Calu3 (cell line): ENCODE measurements at regions not wholly inside any gene's neighbourhood (a gene's known extent, or its start where the extent isn't known, plus 50 kb on each side); places are given as distances from the start of the nearest gene placed in this dataset.

Source experiments
- BruUV-seq: library from RNA; stranded (reverse); fragments of 400-500 nt; replicated peaks from 2 replicates; lab custom pipeline; 2021; lab: Mats Ljungman, UMichigan
- CTCF ChIA-PET: fragments of 300-600 bp; sonication (Branson Sonifier 250); formaldehyde crosslinking; loops from one replicate; lab custom pipeline; 2022; ENCODE audit warnings: antibody characterized with exemption; lab: Charles Lee
- DNase-seq: peaks from one replicate; pipeline ENCODE4 v3.0.0; 2022
- H3K27ac Mint-ChIP-seq: one replicate; pipeline ENCODE4 v1.8.0; 2022; ENCODE audit warnings: mixed read lengths; ENCODE audit not compliant: unreplicated experiment
- H3K27me3 Mint-ChIP-seq: one replicate; pipeline ENCODE4 v1.8.0; 2022; ENCODE audit warnings: mixed read lengths; ENCODE audit not compliant: unreplicated experiment
- H3K36me3 Mint-ChIP-seq: one replicate; pipeline ENCODE4 v1.8.0; 2022; ENCODE audit warnings: mild to moderate bottlenecking, moderate library complexity, mixed read lengths; ENCODE audit not compliant: insufficient read depth, unreplicated experiment
- H3K4me1 Mint-ChIP-seq: one replicate; pipeline ENCODE4 v1.8.0; 2022; ENCODE audit warnings: mild to moderate bottlenecking, low read depth, mixed read lengths; ENCODE audit not compliant: unreplicated experiment
- H3K4me3 Mint-ChIP-seq: one replicate; pipeline ENCODE4 v1.8.0; 2022; ENCODE audit warnings: mild to moderate bottlenecking, low read depth, moderate library complexity, mixed read lengths; ENCODE audit not compliant: unreplicated experiment
- H3K9me3 Mint-ChIP-seq: one replicate; pipeline ENCODE4 v1.8.0; 2022; ENCODE audit warnings: low read depth, mixed read lengths; ENCODE audit not compliant: unreplicated experiment
- CTCF ChIP-seq: fragments of 200-600 bp; IDR thresholded peaks from one replicate; pipeline ENCODE4 v1.8.0; 2022; ENCODE audit warnings: antibody characterized with exemption; ENCODE audit not compliant: unreplicated experiment
- intact Hi-C: fragments of 100-400 bp; cut with micrococcal nuclease; formaldehyde crosslinking; loops from one replicate; pipeline ENCODE4 v1.10.0; 2022; ENCODE audit not compliant: unreplicated experiment

GRCh38 chr6:19613678-19614077 is 223.5 kb upstream of the ID4 start:
- no peaks in the 10 kb centered on the region for H3K27me3 Mint-ChIP-seq
- no peak for DNase-seq
- no peak overlapping the region for H3K4me3 Mint-ChIP-seq
- no peaks in the 10 kb centered on the region for H3K36me3 Mint-ChIP-seq
- intact Hi-C loops = no loop called here
- no peak for TF ChIP-seq CTCF
- no peaks in the 10 kb centered on the region for H3K4me1 Mint-ChIP-seq
- peaks cover 23% of the 10 kb centered on the region for H3K9me3 Mint-ChIP-seq
- no TSS peak for BruUV-seq
- no peak overlapping the region for H3K27ac Mint-ChIP-seq
- CTCF ChIA-PET = no interaction called here

GRCh38 chr6:19616022-19616421 is 221.1 kb upstream of the ID4 start:
- no peak for TF ChIP-seq CTCF
- Mint-ChIP-seq H3K4me1 (no peaks in the 10 kb centered on the region), H3K27me3 (no peaks in the 10 kb centered on the region), H3K27ac (no peak overlapping the region), H3K4me3 (no peak overlapping the region), H3K9me3 (peaks cover 24% of the 10 kb centered on the region), H3K36me3 (no peaks in the 10 kb centered on the region)
- CTCF ChIA-PET = no interaction called here
- no TSS peak for BruUV-seq
- intact Hi-C loops = no loop called here
- DNase-seq = no peak

GRCh38 chr6:19632230-19632629 is 204.9 kb upstream of the ID4 start:
- Mint-ChIP-seq H3K4me3 (no peak overlapping the region), H3K4me1 (no peaks in the 10 kb centered on the region), H3K27me3 (no peaks in the 10 kb centered on the region), H3K36me3 (no peaks in the 10 kb centered on the region), H3K9me3 (peaks cover 11% of the 10 kb centered on the region), H3K27ac (no peak overlapping the region)
- DNase-seq = no peak
- intact Hi-C loops = no loop called here
- no peak for TF ChIP-seq CTCF
- no TSS peak for BruUV-seq
- CTCF ChIA-PET = no interaction called here

- peaks cover 9% of the 10 kb centered on the region for H3K9me3 Mint-ChIP-seq
- no peak overlapping the region for H3K27ac Mint-ChIP-seq
- intact Hi-C loops = no loop called here
- no peak overlapping the region for H3K4me3 Mint-ChIP-seq
- no peaks in the 10 kb centered on the region for H3K27me3 Mint-ChIP-seq
- H3K4me1 Mint-ChIP-seq = no peaks in the 10 kb centered on the region
- no peak for DNase-seq
- CTCF ChIA-PET = no interaction called here
- TF ChIP-seq CTCF = no peak
- BruUV-seq = no TSS peak
- H3K36me3 Mint-ChIP-seq = no peaks in the 10 kb centered on the region
Observed at GRCh38 chr6:19632786-19633185, 204.4 kb upstream of the ID4 start.
